Activated CD4-positive, alpha-beta T cell treated with anti-CD3 and anti-CD28 coated beads, Interleukin-2, amount 10 ng/mL, durations not matched to agents 24 days and 14 days (primary cell): ENCODE measurements at regions not wholly inside any gene's neighbourhood (a gene's known extent, or its start where the extent isn't known, plus 50 kb on each side); places are given as distances from the start of the nearest gene placed in this dataset.

Source experiments
- DNase-seq: peaks from one replicate; pipeline ENCODE4 v3.0.0; 2022
- H3K27ac Mint-ChIP-seq: one replicate; pipeline ENCODE4 v1.8.0; 2022; ENCODE audit warnings: mild to moderate bottlenecking, mixed read lengths
- H3K27me3 Mint-ChIP-seq: one replicate; pipeline ENCODE4 v1.8.0; 2022; ENCODE audit warnings: mixed read lengths
- H3K36me3 Mint-ChIP-seq: one replicate; pipeline ENCODE4 v1.8.0; 2022; ENCODE audit warnings: low read depth, mild to moderate bottlenecking, mixed read lengths
- H3K4me1 Mint-ChIP-seq: one replicate; pipeline ENCODE4 v1.8.0; 2021; ENCODE audit warnings: mixed read lengths
- H3K4me3 Mint-ChIP-seq: one replicate; pipeline ENCODE4 v1.8.0; 2022; ENCODE audit warnings: mild to moderate bottlenecking, moderate library complexity, mixed read lengths
- H3K9me3 Mint-ChIP-seq: one replicate; pipeline ENCODE4 v1.8.0; 2021; ENCODE audit warnings: mixed read lengths
- intact Hi-C: fragments of 100-400 bp; cut with micrococcal nuclease; formaldehyde crosslinking; loops from one replicate; pipeline ENCODE4 v1.15.1; 2023

DNA sequence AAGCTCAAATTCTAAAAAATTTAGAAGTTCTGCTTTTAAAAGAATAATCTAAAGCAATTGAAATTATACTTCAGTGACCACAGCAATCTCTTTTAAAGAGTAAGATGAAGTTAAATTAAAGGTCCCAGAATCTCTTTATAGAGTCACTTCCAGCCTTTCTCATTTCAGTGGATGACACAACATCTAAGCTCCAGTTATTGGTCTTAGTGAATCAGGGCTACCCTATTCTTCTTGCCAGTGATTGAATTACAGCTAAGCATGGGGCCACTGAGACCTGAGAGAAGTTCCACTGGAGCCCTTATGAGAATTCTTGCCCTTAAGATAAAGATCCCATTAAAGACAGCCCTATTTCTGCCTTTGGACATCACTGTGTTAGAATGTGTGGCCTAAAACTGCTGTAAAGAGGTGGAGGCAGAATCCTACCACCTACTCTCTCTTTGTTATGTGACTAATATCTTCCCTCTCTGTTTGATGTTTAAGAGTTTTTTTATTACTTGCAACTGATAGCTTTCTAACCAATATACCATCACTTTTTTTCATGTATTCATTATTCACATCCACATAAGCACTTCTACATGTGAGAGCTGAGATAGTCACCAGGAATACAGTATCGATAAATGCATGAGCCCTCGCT lies 128.6 kb downstream of the UNC5CL start:
- Mint-ChIP-seq H3K27me3 (peaks cover 14% of the 10 kb centered on the region), H3K4me1 (no peaks in the 10 kb centered on the region), H3K36me3 (no peaks in the 10 kb centered on the region), H3K27ac (no peak overlapping the region), H3K9me3 (peaks cover under 1% of the 10 kb centered on the region), H3K4me3 (no peak overlapping the region)
- intact Hi-C loops = loop anchor here (5.0 kb wide), 1 partner anchor 358 kb away; no protein-coding TSS in a partner anchor
- DNase-seq = no peak

DNA sequence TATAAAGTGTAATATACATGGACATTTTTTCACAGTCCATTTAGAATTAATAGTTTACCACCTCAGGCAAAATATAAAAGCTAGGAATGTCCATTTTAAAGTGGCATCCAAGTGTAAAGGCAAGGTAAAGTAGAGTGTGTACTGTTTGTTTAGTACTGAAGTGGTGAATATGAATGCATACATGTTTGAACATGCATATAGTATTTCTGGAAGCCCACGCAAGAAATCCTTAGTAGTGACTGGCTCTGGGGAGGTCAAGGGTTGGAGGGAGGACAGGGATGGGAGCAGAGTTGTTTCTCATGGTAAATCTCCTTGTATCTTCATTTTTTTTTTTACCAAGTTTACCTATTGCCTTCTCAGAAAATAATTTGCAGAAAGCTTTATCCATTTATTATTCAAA lies 129.2 kb downstream of the UNC5CL start:
- H3K27ac Mint-ChIP-seq = no peak overlapping the region
- H3K4me3 Mint-ChIP-seq = no peak overlapping the region
- intact Hi-C loops = loop anchor here (5.0 kb wide), 1 partner anchor 358 kb away; no protein-coding TSS in a partner anchor
- H3K9me3 Mint-ChIP-seq = peaks cover 5% of the 10 kb centered on the region
- no peaks in the 10 kb centered on the region for H3K36me3 Mint-ChIP-seq
- DNase-seq = no peak
- H3K4me1 Mint-ChIP-seq = no peaks in the 10 kb centered on the region
- H3K27me3 Mint-ChIP-seq = peaks cover 15% of the 10 kb centered on the region

DNA sequence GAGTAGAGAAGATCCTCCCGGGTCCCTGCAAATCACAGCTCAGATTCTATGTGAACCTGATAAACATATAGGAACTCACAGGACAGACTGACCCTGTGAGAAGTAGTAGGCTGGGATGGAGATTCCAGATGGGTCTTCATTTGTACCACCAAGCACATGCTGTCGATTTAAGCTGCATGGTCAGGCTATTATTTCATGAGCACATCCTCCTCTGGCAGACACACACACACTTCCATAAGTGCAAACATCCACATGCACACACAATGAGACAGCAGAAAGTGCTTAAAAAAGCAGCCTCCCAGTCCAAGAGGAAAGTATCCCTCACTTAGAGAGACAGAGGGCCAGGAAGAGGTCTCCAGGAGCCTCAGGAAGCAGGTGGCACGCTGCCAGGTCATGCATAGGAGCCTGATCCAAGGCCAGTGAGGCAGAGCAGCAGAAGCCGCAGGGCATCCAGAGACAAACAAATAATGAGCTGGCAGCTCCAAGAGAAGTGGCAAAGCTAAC lies 131.8 kb downstream of the UNC5CL start:
- Mint-ChIP-seq H3K36me3 (no peaks in the 10 kb centered on the region), H3K4me1 (no peaks in the 10 kb centered on the region), H3K27me3 (peaks cover 11% of the 10 kb centered on the region), H3K4me3 (no peak overlapping the region), H3K9me3 (peaks cover 5% of the 10 kb centered on the region), H3K27ac (no peak overlapping the region)
- intact Hi-C loops = no loop called here
- no peak for DNase-seq

DNA sequence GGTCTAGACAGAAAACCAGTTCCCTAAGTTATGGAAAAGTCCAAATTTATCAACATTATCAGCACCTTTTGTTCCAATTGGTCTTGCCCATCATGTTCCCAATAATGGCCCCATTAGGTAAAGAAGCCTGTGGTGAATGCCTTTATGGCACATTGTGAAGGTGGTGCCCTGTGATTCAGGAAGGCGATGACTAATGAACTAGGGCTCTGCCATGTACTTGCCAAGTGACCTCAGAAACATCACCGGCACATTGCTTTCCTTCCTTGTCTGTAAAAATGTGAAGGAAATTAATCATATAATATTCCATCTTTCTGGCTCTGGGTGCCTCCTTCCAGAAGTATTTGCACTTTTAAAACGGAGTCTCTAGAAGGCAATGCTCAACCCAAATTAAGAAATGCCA lies 132.3 kb downstream of the UNC5CL start:
- intact Hi-C loops = no loop called here
- Mint-ChIP-seq H3K9me3 (peaks cover 5% of the 10 kb centered on the region), H3K4me1 (no peaks in the 10 kb centered on the region), H3K27me3 (peaks cover 11% of the 10 kb centered on the region), H3K4me3 (no peak overlapping the region), H3K27ac (no peak overlapping the region), H3K36me3 (no peaks in the 10 kb centered on the region)
- no peak for DNase-seq

GRCh38 chr6:40904583-40905194 lies 134.3 kb downstream of the UNC5CL start:
- intact Hi-C loops = no loop called here
- no peak for DNase-seq
- Mint-ChIP-seq H3K4me1 (no peaks in the 10 kb centered on the region), H3K36me3 (no peaks in the 10 kb centered on the region), H3K27me3 (peaks cover 11% of the 10 kb centered on the region), H3K27ac (no peak overlapping the region), H3K4me3 (no peak overlapping the region), H3K9me3 (peaks cover 5% of the 10 kb centered on the region)

- Mint-ChIP-seq H3K4me1 (no peaks in the 10 kb centered on the region), H3K9me3 (peaks cover 5% of the 10 kb centered on the region), H3K36me3 (no peaks in the 10 kb centered on the region), H3K27me3 (peaks cover 8% of the 10 kb centered on the region), H3K4me3 (no peak overlapping the region), H3K27ac (no peak overlapping the region)
- intact Hi-C loops = no loop called here
- DNase-seq = no peak
Measured at GRCh38 chr6:40903456-40903855, 135.6 kb downstream of the UNC5CL start.

GRCh38 chr6:40901322-40902055 lies 137.5 kb downstream of the UNC5CL start:
- Mint-ChIP-seq H3K4me3 (no peak overlapping the region), H3K4me1 (no peaks in the 10 kb centered on the region), H3K36me3 (no peaks in the 10 kb centered on the region), H3K9me3 (peaks cover 5% of the 10 kb centered on the region), H3K27ac (no peak overlapping the region), H3K27me3 (peaks cover 3% of the 10 kb centered on the region)
- DNase-seq = no peak
- intact Hi-C loops = no loop called here

- H3K27ac Mint-ChIP-seq = no peak overlapping the region
- H3K9me3 Mint-ChIP-seq = peaks cover 5% of the 10 kb centered on the region
- no peak for DNase-seq
- intact Hi-C loops = no loop called here
- H3K4me3 Mint-ChIP-seq = no peak overlapping the region
- H3K27me3 Mint-ChIP-seq = peaks cover 3% of the 10 kb centered on the region
- H3K4me1 Mint-ChIP-seq = no peaks in the 10 kb centered on the region
- H3K36me3 Mint-ChIP-seq = no peaks in the 10 kb centered on the region
Measured at GRCh38 chr6:40900791-40901190, 138.2 kb downstream of the UNC5CL start.

DNA sequence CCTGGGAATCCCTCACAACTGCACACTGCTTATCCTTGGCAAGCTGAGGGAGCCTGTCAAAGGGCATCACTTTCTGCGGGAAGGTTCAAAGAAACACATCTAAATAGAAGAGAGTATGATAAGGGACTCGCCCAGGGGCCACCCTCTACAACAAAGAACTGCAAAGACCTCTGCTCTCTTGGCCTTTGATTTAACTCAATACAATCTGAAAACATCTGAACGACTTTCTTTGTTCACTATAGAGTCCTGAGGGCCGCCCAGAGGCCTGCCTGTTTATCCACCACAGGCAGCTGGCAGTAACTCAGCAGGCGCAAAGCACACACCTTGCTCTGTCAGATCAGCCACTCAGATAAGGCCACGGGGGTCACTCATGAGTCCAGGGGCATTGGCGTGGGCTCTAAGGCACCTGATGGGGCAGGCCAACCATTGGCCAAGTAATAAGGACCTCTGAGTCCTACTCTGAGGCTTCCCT lies 139.3 kb downstream of the UNC5CL start:
- no peaks in the 10 kb centered on the region for H3K36me3 Mint-ChIP-seq
- no peak for DNase-seq
- no peak overlapping the region for H3K4me3 Mint-ChIP-seq
- H3K27me3 Mint-ChIP-seq = peaks cover 2% of the 10 kb centered on the region
- H3K27ac Mint-ChIP-seq = no peak overlapping the region
- intact Hi-C loops = no loop called here
- no peaks in the 10 kb centered on the region for H3K4me1 Mint-ChIP-seq
- no peaks in the 10 kb centered on the region for H3K9me3 Mint-ChIP-seq

- intact Hi-C loops = no loop called here
Measured at GRCh38 chr6:40898073-40898472, 140.9 kb downstream of the UNC5CL start.

DNA sequence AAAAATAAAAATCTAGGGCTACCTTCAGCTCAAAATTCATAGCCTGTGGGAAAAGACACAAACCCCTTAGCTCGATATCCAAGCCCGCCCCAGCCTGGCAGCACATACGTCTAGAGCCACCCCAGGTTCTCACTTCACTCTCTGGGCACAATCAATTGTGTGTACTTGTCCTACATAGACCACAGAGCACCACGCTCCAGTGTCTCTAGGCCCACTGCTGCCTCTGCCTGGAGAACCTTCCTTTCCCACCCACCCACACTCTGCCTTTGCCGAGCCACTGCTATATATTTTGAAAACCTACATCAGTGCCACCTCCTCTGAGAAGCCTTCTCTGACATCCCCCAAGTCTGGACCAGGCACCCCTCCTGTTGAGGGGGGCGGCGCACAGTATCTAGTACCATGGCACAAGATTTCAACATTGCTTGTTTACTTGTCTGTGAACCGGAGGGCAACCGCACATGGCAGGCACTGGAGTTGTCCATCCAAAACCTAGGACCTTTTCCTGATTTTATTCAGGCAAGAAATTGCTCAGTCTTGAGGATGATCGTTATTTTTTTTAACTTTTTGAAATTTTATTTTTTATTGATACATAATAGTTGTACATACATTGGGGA lies 141.5 kb downstream of the UNC5CL start:
- Mint-ChIP-seq H3K4me1 (no peaks in the 10 kb centered on the region), H3K27me3 (no peaks in the 10 kb centered on the region), H3K4me3 (no peak overlapping the region), H3K36me3 (no peaks in the 10 kb centered on the region), H3K9me3 (no peaks in the 10 kb centered on the region), H3K27ac (no peak overlapping the region)
- no peak for DNase-seq
- intact Hi-C loops = no loop called here

More at GRCh38 chr6:40898073-40898472, 140.9 kb downstream of the UNC5CL start:
- Mint-ChIP-seq H3K4me1 (no peaks in the 10 kb centered on the region), H3K36me3 (no peaks in the 10 kb centered on the region), H3K9me3 (no peaks in the 10 kb centered on the region), H3K27me3 (no peaks in the 10 kb centered on the region), H3K27ac (no peak overlapping the region), H3K4me3 (no peak overlapping the region)
- DNase-seq = no peak

DNA sequence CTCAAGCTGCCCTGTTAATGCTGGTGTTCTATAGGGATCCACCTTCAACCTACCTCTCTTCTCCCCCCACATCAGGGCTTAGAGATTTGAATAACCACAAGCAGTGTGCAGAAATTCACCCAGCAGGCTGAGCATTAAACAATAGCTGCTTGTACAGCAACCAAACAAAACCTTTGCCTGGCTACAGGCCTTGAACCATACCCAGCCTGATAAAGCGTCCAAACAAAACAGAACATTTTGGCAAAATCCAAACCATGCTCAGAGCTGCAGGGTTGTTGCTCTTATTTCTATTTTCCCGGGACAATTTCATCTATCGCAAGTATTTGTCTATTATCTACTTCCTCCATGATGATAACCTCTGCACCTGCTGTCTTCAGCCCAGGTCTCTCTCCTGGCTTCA lies 142.3 kb downstream of the UNC5CL start:
- no peak for DNase-seq
- no peak overlapping the region for H3K27ac Mint-ChIP-seq
- H3K27me3 Mint-ChIP-seq = no peaks in the 10 kb centered on the region
- no peak overlapping the region for H3K4me3 Mint-ChIP-seq
- intact Hi-C loops = no loop called here
- H3K36me3 Mint-ChIP-seq = no peaks in the 10 kb centered on the region
- H3K4me1 Mint-ChIP-seq = no peaks in the 10 kb centered on the region
- no peaks in the 10 kb centered on the region for H3K9me3 Mint-ChIP-seq

- Mint-ChIP-seq H3K27me3 (no peaks in the 10 kb centered on the region), H3K9me3 (no peaks in the 10 kb centered on the region)
- intact Hi-C loops = no loop called here
Measured at GRCh38 chr6:40894962-40895799, 143.8 kb downstream of the UNC5CL start.

More at GRCh38 chr6:40894962-40895799, 143.8 kb downstream of the UNC5CL start:
- H3K4me3 Mint-ChIP-seq = no peak overlapping the region
- H3K4me1 Mint-ChIP-seq = no peaks in the 10 kb centered on the region
- no peaks in the 10 kb centered on the region for H3K36me3 Mint-ChIP-seq
- no peak overlapping the region for H3K27ac Mint-ChIP-seq
- DNase-seq = no peak
